ENCODE measurements at regions not wholly inside any gene's neighbourhood (a gene's known extent, or its start where the extent isn't known, plus 50 kb on each side); places are given as distances from the start of the nearest gene placed in this dataset.
"Not testable (repeated sequence)": the region's sequence is repeated elsewhere in the genome, so short reads cannot be mapped to it uniquely, and the experiment has no call there.

DNA sequence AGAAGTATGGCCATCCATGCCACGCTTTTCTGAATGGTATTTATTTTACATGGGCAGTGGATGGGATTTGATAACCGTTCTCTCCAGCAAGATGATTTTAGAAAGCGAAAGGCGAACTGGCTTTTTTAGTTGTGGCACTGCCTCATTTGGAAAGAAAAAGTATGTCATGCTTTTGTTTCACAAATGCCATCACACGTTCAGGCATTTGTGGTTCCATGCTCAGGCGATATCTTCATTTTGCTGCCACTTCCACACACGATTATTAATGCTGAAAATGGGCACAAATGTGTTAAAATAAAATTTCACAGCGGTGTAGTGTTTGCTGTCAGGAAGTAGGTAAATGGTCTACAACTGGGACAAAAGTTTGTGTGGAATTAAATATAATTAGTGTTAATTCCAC lies 328.1 kb downstream of the BCL2L11 start:
- DNase-seq (ENCODE audit: low spot score) = not testable (repeated sequence)

DNA sequence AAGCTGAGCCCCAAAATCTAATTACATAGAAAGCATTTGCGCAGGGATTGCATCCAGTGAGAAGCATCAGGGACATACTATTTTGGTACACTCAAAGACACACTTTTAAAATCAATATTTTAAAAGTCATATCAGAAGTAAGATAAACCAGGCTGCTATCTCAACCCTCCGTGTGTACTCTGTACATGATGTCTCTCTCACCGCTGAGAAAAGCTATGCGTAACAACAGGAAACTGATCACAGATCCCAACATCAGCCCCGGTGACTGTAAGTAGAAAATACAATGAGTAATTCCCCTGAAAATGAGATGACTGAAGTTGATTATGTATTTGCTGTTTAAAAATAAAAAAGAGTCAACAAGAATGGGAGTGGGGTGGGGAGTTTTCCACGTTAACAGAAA lies 329.8 kb downstream of the BCL2L11 start:
- not testable (repeated sequence) for DNase-seq (ENCODE audit: low spot score)

DNA sequence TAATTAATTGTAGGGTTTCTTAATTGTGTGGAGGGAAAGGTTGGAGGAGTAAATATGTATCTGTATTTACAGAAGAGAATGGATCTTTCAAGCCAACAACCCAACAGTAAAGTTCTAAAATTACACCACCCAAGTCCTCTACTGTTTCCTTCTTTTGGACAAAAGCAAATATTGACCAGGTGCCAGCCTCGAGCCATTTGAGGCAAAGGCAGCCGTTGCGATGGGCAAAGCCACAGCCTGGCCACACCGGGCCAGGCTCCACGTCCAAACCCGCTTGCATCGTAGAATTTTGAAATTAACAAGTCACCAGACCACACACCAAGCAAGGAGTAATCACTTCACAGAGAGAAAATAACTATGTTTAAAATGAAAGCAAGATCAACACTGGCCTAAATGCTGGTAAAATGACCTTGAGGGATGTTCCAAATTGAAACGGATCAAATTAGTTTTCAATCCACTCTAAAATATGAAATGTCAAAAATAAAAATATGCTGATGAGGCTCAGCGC lies 331.0 kb downstream of the BCL2L11 start:
- not testable (repeated sequence) for DNase-seq (ENCODE audit: low spot score)

DNA sequence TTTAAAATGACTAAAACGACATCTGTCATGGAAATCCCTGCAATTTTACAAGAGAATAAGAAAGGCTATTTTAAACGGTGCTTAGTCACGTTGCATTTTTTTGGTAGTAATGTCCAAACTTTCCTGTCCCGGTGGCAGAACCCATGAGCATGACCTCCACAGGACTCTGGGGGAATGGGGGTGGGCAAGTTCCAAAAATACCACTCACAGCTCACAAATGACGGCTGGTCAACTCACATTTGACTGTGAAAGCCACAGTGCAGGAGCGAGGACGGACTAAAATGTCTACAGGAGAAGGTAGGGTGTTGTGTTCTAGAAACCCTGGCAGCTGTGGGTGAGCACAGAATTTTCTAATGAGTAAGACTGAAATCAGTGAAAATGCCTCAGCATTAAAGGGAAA lies 331.5 kb downstream of the BCL2L11 start:
- not testable (repeated sequence) for DNase-seq (ENCODE audit: low spot score)

DNA sequence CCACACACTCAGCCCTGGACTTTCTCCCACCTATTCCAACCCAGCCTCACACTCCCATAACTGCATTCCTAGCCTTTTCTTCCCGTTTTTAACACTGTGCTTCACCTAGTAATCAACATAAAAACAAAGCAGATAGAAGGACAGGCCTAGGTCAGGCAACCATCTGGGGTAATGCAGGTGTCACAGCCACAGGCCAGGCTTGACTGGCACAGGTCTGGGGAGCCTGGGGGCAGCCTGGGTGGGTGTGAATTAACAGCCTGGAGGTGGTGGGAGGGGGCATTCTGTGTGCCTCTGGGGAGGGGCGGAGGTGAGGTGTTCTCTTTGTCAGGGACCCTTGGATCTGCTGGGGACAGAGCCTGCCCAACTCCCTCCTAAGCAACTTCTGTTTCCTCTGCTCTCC lies 332.6 kb downstream of the BCL2L11 start:
- not testable (repeated sequence) for DNase-seq (ENCODE audit: low spot score)

GRCh38 chr2:111453816-111454215 lies 333.1 kb downstream of the BCL2L11 start:
- DNase-seq (ENCODE audit: low spot score) = not testable (repeated sequence)

DNA sequence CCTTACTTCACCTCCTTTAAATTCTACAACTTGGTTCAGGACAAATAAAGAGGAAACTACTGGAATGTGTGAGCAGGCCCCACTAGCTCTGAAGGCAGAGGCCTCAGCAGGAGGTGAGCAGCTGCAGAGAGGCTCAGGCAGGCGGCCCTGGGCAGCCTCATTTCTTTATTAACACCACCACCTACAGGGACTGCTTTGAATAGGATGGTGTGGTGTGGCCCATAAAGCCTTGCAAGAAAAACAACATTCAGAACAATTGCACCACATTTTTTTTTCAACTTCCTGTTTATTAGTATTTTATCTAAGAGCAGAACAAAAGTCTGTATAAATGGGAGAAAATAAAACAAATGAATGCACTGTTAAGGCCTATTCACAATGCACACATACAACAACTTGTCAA lies 333.7 kb downstream of the BCL2L11 start:
- not testable (repeated sequence) for DNase-seq (ENCODE audit: low spot score)

DNA sequence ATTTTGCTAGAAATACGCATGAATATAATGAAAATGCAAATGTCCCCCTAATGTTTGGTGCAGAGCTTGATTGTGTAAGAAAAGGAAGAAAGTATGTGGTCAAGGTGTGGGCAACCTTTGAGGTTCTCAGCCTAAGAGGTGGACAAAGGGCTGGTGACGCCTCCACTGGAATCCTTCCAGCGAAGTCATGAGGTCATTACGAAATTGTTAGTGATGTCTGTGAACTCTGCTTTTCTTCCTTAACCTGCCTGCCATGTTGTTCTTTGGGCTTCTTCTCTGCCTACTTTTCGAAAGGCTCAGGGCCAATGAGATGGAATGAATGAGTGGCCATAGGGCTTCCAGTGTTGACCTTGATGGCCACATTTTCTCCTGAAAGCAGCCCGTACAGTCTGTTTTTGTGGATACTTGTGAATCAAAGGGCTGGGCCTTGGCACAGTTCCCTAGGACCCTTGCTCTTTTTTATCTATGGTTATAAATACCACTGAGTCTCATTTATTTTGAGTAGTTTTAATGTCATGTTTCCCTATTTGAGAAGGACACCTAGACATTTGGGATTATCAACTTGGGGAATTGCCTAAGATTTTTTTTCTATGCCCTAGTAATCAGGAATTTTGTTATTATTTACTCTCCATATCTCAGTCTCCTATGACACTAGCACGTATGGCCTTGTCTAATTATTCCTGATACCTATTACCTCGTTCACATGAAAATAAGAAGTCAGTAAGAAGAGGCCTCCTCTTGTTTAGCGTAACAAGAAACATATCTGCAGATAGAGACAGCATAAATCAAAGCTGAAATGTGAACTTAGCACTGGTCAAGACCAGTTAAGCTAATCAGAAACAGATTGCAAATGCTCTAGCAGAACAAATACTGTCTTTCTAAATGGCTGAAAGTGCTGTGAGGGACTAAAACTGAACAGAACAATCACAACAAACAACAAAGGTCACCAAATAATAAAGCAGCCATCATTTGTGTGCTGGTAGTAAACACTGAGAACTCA lies 334.6 kb downstream of the BCL2L11 start:
- DNase-seq (ENCODE audit: low spot score) = not testable (repeated sequence)

DNA sequence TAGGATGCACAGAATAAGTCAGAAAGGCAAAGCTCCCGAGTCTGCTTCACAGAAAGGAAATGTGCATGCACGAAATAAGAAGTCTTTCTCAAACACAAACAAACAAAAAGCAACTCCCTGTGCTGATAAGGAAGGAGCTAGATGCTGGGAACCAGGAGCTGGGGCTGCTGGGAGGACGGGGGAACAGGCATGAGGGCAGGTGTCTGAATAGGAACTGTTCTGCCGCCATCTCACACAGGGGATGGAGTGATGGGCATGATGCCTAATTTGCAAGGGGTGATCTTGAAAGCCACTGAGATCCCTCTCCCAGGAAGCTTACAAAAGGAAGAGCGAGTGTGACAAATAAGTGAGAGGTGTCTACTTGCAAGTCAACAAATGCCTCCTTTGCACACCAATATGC lies 336.5 kb downstream of the BCL2L11 start:
- not testable (repeated sequence) for DNase-seq (ENCODE audit: low spot score)

DNA sequence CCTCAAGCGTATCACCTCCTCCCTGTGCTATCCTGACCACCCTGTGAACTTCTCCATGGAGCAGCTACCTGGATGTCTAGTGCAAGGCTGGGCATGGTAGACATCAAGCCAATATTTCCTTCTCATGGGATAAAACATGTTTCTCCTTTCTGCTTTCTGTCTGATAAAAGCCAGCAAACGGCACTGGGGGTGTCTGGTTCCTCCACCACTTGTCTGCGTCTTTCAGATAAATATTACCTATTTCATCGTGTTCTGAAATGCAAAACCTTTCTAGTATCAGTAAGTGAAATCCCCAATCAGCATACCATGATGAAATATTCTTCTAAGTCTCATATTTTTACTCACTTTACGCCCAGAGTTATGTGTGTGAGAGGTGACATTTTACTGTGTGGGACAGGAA lies 340.2 kb downstream of the BCL2L11 start:
- not testable (repeated sequence) for DNase-seq (ENCODE audit: low spot score)

- not testable (repeated sequence) for DNase-seq (ENCODE audit: low spot score)
These were observed 341.1 kb downstream of the BCL2L11 start for GRCh38 chr2:111461831-111462230.

DNA sequence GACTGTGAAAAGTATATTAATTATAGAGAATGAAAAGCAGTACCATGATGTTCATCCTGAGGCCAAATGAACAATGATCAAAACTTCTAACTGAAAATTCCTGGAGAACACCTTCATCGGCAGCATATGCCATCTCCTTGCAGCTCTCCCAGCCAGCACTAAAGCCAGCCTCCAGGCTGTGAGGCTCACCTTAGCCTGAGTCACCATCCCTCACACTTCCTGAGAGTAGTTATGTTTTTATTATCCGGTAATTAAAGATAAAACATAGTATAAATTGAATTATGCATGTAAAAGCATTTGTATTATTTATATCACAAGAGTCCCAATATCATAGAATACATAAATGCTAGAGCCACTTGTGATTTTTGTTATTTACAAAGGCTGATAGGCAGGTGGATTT lies 341.9 kb downstream of the BCL2L11 start:
- DNase-seq (ENCODE audit: low spot score) = not testable (repeated sequence)

GRCh38 chr2:111463238-111463848 lies 342.6 kb downstream of the BCL2L11 start:
- DNase-seq (ENCODE audit: low spot score) = not testable (repeated sequence)

DNA sequence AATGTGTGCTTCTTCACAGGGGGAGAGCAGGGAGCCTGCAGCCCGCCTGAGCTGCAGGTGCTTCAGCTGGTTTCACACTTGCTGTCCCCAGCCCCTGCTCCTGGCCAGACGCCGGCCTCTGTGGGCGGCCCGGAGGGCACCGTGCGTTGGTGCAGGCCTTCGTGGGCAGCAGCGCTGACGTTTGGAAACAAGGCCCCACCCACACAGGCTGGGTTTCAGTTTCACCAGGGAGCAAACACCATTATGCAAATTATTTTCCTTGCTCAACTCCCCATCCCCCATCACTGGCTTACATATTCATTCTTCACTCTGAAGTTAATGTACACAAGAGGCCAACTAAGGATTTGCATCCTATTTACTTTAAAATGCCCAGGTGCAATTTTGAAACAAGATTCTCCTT lies 343.2 kb downstream of the BCL2L11 start:
- DNase-seq (ENCODE audit: low spot score) = not testable (repeated sequence)

DNA sequence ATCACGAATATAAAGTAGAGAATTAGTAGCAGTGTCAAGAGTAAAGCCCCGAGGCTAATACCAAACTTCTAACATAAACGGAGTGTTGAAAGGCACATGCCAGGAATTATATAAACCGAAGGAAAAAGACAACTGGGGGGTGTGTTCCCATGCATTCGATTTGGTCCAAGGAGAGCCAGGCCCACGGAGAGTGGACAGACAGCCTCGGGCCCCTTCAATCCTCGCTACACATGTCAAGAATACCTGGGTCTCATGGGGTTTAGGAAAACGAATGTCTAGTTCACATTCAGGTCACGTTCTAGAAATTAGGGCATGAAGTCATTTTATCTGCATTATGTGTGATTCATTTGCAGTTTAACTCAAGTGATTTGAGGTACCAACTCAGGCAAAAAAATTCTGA lies 343.7 kb downstream of the BCL2L11 start:
- DNase-seq (ENCODE audit: low spot score) = not testable (repeated sequence)

DNA sequence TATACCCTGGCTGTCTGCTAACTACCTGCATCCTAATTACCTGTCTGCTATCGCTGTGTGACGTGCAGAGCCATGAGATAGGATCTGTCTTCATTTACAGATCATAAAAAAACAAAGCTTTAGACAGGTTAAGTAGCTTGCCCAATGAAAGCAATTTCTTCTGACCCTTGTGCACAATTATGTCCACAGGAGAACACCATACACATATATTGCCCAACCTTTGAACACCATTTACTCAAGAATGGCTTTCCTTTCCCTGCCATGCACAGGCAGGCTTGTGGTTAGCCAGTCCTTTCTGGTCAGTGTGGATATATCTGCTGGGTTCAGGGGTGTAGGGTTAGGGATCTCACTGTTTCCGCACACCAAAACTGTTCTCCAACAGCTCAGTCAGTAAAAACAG lies 344.8 kb downstream of the BCL2L11 start:
- not testable (repeated sequence) for DNase-seq (ENCODE audit: low spot score)

DNA sequence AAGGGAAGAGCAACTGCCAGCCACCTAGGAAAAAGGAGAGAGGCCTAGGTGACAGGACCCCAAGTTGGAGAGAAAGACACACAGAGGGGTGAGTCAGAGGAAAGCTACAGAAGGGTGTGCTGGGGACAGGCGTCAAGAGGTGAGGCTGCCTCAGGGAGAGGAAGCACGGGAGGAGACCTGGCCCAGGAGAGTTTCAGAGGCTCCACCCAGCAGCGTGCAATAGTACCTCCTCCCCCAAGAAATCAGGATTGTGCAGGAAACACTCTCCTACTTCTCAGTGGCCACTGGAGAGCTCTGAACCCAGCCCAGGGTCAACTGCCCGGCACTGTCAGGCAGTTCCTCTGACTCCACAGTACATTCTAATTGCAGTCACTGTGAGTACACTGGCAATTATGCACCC lies 346.0 kb downstream of the BCL2L11 start:
- not testable (repeated sequence) for DNase-seq (ENCODE audit: low spot score)

DNA sequence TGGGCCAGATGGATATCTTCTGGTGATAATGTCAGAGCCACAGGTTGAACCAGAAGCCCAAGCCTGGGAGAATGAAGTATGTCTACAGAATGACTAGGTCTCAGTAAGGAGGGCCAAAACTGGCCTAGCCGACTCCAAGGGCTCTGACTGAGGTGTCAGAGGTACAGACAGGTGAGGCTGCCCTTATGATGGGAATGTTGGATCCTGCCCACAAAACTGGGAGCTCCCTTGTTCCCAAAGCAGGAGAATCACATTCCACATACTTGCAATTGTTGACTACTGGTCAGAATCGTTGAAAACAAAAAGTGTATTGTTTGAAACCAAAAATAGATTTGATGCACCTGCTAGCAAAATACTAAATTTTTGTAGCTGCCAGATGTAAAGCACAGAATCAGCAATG lies 350.2 kb downstream of the BCL2L11 start:
- not testable (repeated sequence) for DNase-seq (ENCODE audit: low spot score)

GRCh38 chr2:111471791-111472530 lies 351.2 kb downstream of the BCL2L11 start:
- DNase-seq (ENCODE audit: low spot score) = not testable (repeated sequence)

DNA sequence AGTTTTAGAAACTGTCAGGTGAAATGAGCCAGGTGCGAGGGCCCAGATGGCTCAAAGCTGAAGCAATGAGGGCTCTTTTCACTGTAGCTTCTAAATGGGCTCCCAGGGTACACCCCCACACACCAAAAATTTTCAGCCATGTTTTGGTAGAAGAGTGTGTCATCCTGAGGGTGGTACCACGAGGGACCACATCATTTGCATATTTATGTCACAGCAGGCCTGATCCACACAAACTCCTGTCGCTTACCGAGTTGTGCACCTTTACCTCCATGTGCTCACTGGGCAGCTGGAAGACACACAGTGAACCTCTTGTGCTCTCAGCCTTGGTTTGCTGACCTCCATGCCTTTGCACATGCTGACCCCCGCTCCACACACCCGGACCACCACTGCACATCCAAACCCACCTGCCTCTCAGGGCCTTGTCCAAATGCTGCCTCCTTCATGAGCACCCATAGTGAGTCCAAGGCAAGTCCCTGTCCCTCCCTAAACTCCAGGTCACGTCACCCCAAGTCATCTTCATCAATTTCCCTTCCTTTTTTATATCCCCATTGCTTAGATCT lies 352.2 kb downstream of the BCL2L11 start:
- DNase-seq (ENCODE audit: low spot score) = not testable (repeated sequence)

- not testable (repeated sequence) for DNase-seq (ENCODE audit: low spot score)
These were observed 352.8 kb downstream of the BCL2L11 start for GRCh38 chr2:111473522-111473921.
